ENCODE measurements at regions not wholly inside any gene's neighbourhood (a gene's known extent, or its start where the extent isn't known, plus 50 kb on each side); places are given as distances from the start of the nearest gene placed in this dataset.
"Not testable (repeated sequence)": the region's sequence is repeated elsewhere in the genome, so short reads cannot be mapped to it uniquely, and the experiment has no call there.

DNA sequence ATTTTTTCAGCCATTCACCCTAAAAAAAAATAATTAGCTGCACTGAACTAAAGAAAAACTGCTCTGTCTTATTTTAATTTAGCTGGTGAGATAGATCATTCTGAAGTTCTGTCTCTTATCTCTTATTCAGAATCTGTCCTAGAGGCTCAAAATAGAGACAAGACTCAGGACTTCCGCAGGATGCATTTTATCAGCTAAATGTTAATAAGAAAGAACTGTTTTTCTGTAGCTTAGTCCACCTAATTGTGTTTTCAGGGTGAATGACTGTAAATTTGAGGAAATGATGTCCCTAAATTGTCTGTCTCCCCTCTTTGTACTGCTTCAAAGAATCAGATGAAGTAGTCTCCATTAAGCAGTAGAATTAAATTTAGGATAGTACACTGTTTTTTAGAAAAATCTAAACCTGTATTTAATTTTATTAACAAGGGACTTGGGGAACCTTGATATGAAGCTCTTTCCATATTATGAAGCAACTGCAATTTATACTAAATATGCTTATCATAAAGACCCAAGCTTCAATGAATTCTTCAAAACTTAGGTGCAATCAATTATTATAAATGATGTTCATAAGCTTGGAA is 671.9 kb downstream of the RWDD3 start:
- no peaks in the 10 kb centered on the region for H3K4me1 Mint-ChIP-seq

DNA sequence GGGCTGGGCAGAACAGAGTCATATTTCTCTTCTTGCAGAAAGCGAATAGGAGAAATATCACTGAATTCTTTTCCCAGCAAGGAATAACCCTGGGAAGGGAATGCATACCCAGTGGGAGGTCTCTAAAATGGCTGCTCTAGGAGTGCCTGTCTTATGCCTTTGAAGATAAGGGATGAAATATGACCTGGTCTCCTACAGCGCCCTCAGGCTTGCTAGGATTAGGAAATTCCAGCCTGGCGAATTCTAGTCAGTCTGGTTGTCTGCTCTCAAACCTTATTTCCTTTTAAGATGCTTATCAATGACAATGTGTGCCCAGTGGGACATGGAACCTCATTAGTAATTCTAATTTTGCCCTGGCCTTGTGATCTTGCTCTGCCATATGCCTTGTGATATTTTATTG is 677.7 kb downstream of the RWDD3 start:
- H3K36me3 Mint-ChIP-seq; H3K4me1 ChIP-seq (ENCODE audit: control insufficient read depth in 1 of 2, insufficient read depth in 2 of 2, low read length in 2 of 2); H2AFZ ChIP-seq (ENCODE audit: insufficient read depth, low read depth, low read length, poor library complexity, severe bottlenecking); H3K4me3 Mint-ChIP-seq; H3K9ac ChIP-seq (ENCODE audit: insufficient read depth, low read length, poor library complexity, severe bottlenecking); H3K4me3 ChIP-seq (replicated peaks in 1 of 3; ENCODE audit: low read depth in 2 of 3, low read length in 3 of 3); H3K27ac Mint-ChIP-seq; H3K79me2 ChIP-seq (ENCODE audit: insufficient read depth, low read length); H3K36me3 ChIP-seq (replicated peaks in 1 of 2; ENCODE audit: control insufficient read depth in 1 of 2, insufficient read depth in 2 of 2, low read length in 2 of 2); DNase-seq; H3K27me3 ChIP-seq (ENCODE audit: control insufficient read depth in 2 of 2, insufficient read depth in 2 of 2, low read length in 2 of 2); H4K20me1 ChIP-seq (ENCODE audit: insufficient read depth, low read length); intact Hi-C loops (cut with micrococcal nuclease); H3K27me3 Mint-ChIP-seq (ENCODE audit: low read depth in 3 of 3); H3K4me1 Mint-ChIP-seq; H3K4me2 ChIP-seq (replicated peaks; ENCODE audit: extremely low read depth, low read length, poor library complexity, severe bottlenecking); H3K27ac ChIP-seq (ENCODE audit: low read depth in 1 of 2, low read length in 2 of 2): not testable (repeated sequence)
- WGBS (ENCODE audit: insufficient coverage), result no CpG with 5 or more reads among the region's 3 CpGs
- peaks cover 11 to 13% of the 10 kb centered on the region in 2 donors for H3K9me3 ChIP-seq (replicated peaks in 1 of 2; ENCODE audit: control insufficient read depth in 1 of 2, insufficient read depth in 1 of 2, low read length in 2 of 2)
- peaks cover 1 to 14% (median 4%) of the 10 kb centered on the region in 7 donors for H3K9me3 Mint-ChIP-seq

More for the DNA sequence above, 671.9 kb downstream of the RWDD3 start:
- H3K9ac ChIP-seq (ENCODE audit: insufficient read depth, low read length, poor library complexity, severe bottlenecking), result no peak overlapping the region
- Mint-ChIP-seq H3K27ac (no peak overlapping the region), H3K4me3 (no peak overlapping the region), H3K27me3 (ENCODE audit: low read depth in 3 of 3) (peaks cover 0 to 2% (median 0%) of the 10 kb centered on the region in 3 donors), H3K9me3 (peaks cover 0 to 9% (median 3%) of the 10 kb centered on the region in 7 donors), H3K36me3 (no peaks in the 10 kb centered on the region)
- no peak for DNase-seq
- intact Hi-C loops (cut with micrococcal nuclease), result no loop called here
- H3K9me3 ChIP-seq (replicated peaks in 1 of 2; ENCODE audit: control insufficient read depth in 1 of 2, insufficient read depth in 1 of 2, low read length in 2 of 2), result peaks cover 3 to 10% of the 10 kb centered on the region in 2 donors
- no peaks in the 10 kb centered on the region for H3K4me1 ChIP-seq (ENCODE audit: control insufficient read depth in 1 of 2, insufficient read depth in 2 of 2, low read length in 2 of 2)
- H3K79me2 ChIP-seq (ENCODE audit: insufficient read depth, low read length), result no peaks in the 10 kb centered on the region
- TF ChIP-seq, protein P1, sequence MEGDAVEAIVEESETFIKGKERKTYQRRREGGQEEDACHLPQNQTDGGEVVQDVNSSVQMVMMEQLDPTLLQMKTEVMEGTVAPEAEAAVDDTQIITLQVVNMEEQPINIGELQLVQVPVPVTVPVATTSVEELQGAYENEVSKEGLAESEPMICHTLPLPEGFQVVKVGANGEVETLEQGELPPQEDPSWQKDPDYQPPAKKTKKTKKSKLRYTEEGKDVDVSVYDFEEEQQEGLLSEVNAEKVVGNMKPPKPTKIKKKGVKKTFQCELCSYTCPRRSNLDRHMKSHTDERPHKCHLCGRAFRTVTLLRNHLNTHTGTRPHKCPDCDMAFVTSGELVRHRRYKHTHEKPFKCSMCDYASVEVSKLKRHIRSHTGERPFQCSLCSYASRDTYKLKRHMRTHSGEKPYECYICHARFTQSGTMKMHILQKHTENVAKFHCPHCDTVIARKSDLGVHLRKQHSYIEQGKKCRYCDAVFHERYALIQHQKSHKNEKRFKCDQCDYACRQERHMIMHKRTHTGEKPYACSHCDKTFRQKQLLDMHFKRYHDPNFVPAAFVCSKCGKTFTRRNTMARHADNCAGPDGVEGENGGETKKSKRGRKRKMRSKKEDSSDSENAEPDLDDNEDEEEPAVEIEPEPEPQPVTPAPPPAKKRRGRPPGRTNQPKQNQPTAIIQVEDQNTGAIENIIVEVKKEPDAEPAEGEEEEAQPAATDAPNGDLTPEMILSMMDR (IDR thresholded peaks at IDR 0.05), result no peak
- H2AFZ ChIP-seq (ENCODE audit: insufficient read depth, low read depth, low read length, poor library complexity, severe bottlenecking), result no peak overlapping the region
- H3K27ac ChIP-seq (ENCODE audit: low read depth in 1 of 2, low read length in 2 of 2), result no peak overlapping the region
- H4K20me1 ChIP-seq (ENCODE audit: insufficient read depth, low read length), result no peaks in the 10 kb centered on the region
- no CpG with 5 or more reads among the region's 1 CpG for WGBS (ENCODE audit: insufficient coverage)
- H3K36me3 ChIP-seq (replicated peaks in 1 of 2; ENCODE audit: control insufficient read depth in 1 of 2, insufficient read depth in 2 of 2, low read length in 2 of 2), result no peaks in the 10 kb centered on the region
- no peaks in the 10 kb centered on the region for H3K27me3 ChIP-seq (ENCODE audit: control insufficient read depth in 2 of 2, insufficient read depth in 2 of 2, low read length in 2 of 2)
- no peak overlapping the region for H3K4me3 ChIP-seq (replicated peaks in 1 of 3; ENCODE audit: low read depth in 2 of 3, low read length in 3 of 3)
- H3K4me2 ChIP-seq (replicated peaks; ENCODE audit: extremely low read depth, low read length, poor library complexity, severe bottlenecking), result no peak overlapping the region

Data from CD14-positive monocyte (primary cell).